Islet of Langerhans (tissue), 1 donor: ENCODE measurements at regions not wholly inside any gene's neighbourhood (a gene's known extent, or its start where the extent isn't known, plus 50 kb on each side); places are given as distances from the start of the nearest gene placed in this dataset.

Source experiments
- FAIRE-seq: peaks from one replicate; lab custom pipeline; 2011; peaks lifted over from hg19 to GRCh38; lab: Jason Lieb, UNC

DNA sequence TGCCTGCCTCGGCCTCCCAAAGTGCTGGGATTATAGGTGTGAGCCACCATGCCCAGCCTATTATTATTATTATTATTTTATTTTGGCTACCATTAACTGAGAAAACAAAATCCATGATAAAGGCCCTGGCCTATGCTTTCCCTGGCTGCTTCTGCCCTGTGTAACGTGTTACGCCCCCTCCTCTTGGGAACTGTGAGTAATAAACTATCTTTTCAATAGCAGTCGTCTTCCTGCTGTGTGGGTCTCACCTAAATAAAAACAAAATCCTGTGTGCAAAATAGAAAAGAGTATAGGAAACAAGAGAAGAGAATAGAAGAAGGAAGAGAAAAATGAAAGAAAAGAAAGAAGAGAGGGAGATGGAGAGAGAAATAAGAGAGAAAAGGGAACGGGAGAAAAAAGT is 237.0 kb downstream of the MIAT start:
- FAIRE-seq = no peak

DNA sequence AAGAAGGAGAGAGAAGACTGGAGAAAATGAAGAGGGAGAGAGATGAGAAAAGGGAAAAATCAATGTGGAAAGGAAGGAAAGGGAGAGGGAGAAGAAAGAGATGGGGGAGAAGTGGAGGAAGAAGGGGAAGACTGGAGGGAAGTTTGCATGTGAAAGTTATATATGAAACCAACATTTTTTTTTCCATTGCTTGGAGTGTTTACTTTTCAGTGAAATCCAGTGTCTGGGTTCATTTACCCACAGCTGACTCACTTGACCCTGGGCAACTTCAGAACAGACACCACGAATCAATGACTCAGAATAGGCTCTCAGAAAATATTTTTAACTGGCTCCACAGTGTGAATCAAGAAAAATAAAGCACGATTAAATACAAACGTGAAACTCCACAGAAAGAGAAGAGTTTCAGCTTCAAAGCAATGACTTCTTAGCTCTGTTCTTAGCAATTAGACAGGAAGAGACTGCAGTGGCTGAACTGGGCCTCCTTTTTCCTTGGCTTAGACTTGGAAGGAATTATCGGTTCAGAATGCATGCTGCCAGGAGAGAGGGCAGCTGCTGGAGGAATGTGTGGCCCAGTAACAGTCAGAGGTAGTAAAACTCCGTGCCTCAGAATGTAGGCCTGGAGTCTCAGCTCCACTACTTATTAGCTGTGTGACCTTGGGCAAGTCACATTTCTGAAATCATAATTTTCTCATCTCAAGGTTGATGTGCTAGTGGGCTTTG is 237.5 kb downstream of the MIAT start:
- peak; percentile 21 for FAIRE-seq

DNA sequence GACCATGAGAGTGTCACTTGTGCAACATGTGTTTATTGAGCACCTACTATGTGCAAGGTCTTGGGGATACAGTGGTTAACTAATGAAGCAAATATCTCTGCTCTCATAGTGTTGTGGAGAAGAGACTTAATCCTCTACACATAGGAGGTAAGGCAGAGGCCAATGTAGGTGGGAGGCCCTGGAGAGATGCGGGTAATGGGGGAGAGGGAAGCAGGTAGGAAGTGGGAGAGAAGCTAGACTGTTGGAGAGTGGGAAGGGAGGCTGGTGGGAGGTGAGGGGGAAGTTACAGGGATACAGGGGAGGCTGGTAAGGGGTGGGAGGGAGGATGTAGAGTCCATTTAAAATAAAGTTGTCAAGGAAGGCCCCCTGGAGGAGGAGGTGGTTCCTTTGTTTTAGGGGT is 240.0 kb downstream of the MIAT start:
- FAIRE-seq = no peak

DNA sequence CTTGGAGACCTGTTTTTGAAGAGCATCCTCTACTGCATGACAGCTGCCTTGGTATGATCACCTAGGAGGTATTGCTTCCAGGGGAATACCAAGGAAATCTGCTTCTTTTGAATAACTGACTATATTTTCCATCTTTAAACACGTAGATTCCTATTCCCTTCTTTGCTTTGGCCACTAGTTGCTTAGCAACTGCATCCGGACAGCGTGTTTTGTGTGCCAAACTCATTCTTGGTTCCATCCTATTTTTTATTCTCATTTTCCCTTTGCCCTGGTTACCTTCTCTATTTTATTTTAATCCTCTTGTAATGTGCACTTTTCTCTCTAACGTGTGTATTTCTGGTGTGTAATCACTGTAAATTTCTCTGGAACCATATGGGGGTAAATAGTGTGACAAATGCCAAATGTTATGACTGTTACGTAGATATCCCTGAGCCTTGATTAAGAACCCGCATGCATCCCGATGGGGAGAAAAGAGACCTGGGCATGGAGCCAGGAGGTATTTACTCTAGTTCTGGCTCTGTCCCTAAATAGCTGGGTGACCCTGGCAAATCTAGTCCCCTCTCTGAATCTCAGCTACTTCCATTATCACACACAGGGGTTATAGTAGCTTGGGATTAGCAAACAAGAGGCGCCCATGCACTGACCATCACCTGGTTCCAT is 241.7 kb downstream of the MIAT start:
- FAIRE-seq = no peak

DNA sequence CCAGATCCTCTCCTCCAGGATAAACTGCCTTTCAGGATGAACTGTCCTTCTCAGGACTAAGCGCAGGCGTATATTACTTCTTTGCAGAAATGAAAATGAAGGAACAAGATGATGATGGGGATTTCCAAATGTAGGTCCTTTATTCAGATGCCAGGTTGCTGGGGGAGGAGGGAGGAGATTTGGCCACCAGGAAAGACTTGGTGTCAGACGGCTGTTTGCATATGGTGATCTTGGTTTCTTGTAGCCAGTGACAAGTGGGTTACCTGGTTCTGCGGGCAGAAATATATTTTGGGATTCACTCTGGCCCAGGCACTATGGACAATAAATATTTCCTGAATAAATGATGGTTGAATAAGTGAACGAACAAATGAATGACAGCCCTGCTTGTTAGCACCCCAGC is 243.4 kb downstream of the MIAT start:
- FAIRE-seq = no peak

DNA sequence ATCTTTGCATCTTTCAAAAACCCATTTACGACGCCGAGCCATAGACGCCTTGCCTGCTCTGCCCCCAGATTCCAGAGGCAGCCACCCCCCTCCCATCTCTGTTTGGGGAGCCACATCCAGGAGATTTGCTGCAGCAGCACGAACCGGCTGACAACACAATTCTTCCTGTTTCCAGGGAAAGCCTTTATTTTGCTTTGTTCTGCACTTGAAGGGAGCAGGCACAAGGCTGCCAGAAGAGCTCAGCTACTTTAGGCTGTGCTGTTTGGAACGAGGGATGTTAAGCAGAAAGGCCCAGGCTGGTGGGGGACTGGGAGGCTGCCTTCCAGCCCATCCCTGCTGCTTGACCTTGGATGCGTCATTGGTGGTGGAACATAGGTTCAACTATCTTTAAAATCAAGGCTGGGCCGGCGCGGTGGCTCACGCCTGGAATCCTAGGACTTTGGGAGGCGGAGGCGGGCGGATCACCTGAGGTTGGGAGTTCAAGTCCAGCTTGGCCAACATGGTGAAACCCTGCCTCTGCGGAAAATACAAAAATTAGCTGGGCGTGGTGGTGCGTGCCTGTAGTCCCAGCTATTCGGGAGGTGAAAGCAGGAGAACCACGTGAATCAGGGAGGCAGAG is 243.9 kb downstream of the MIAT start:
- no peak for FAIRE-seq

DNA sequence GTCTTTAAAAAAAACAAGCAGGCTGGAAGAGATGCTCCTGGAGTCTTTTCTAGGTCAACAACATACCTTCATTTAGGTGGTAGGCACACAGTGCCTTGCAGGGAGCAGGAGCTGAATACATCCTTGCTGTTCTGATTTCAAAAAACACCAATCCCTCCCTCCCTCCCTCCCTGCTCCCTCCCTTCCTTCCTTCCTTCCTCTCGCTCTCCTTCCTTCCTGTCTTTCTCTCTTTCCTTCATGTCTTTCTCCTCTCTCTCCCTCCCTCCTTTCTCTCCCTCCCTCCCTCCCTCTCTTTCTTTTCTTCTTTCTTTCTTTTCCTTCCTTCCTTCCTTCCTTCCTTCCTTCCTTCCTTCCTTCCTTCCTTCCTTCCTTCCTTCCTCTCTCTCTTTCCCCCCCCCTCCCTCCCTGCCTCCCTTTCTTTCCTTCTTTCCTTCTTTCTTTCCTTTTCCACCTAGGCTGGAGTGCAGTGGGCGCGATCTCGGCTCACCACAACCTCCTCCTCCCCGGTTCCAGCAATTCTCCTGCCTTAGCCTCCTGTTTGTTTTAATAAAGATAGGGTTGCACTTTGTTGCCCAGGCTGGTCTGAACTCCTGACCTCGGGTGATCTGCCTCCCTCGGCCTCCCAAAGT is 245.1 kb downstream of the MIAT start:
- no peak for FAIRE-seq

DNA sequence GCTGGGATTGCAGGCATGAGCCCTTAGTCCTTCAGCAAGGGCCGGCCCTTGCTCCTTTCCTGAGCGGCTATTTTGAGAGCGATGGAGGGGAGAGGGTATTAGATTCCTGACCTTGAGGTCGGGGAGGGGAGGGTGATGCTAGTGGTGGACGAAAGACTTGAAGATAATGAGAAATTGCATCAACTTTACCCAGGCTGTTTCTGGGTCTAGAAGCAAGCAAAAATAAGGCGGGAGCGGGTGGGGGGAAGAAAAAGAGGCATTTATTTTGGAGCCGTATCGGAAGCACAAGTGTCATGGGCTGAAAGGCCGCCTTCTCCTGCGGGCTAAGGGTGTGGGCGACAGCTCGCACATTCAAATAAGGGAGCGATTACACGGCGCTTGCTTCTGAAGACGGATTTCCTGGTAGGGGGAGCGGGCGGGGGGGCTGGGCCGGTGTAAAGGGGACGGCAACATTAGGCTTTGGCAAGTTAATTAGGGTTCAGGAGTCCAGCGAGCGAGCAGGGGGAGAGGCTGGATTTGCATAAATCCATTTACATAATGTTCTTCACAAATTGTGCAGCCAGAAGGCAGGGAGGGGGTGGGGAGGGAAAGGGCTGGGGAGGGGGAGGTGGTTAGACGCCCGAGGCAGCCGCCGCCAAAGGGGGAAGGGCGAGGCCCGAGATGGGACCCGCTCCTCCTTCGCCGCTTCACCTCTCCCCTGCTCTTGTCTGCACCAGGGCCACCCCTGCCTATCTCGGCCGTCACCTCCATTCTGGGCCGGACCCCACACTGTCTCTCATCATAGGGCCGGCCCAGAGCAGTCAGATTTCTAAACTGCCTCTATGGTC is 245.9 kb downstream of the MIAT start:
- FAIRE-seq = no peak

DNA sequence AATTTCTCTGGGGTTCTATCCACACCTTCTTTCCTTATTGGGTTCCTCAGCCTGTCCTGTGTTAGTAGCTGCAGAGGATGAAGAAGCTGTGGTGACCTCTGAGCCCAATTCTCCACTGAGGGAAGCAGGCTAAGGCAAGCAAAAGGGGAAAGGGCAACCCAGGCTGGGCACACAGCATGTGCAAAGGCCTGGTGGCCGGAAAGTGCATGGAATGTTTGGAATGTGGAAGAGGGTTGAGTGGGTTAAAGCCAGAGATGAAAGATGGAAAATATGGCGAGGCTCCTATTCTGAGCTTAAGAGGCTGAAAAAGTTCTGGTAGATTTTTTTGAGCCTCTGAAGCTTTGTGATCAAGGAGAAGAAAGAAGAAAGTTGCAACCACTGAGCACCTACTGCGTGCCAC is 247.1 kb downstream of the MIAT start:
- FAIRE-seq = no peak

DNA sequence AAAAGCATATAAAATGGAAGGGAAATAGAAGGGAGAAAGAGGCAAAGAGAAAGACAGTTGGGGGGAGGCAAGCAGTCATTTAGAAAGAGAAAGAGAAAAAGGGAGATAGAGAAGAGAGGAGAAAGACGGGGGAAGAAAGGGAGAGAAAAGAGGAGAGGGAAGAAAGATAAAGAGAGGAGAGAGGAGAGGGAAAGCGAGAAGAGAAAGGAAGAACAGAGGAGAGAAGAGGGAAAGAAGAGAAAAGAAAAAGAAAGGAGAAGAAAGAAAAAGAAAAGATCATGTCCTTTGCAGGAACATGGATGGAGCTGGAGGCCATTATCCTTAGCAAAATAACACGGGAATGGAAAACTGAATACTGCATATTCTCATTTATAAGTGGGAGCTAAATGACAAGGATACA is 247.7 kb downstream of the MIAT start:
- no peak for FAIRE-seq

DNA sequence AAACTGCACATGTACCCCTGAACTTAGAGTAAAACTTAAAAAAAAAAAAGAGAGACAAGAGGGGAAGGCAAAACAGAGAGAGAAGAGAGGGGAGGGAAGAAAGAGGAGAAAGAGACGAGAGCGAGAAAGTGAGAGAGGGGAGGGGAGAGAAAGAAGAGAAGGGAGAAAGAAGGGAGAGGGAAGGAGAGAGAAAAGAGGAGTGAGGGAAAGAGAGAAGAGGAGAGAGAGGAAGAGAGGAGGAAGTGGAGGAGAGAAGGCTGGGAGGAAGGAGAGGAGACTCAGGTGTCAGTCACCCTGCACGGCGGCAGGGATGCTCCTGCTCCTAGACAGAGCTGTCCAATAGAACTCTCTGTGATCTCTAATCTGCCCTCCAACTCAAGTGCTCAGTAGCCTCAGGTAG is 248.3 kb downstream of the MIAT start:
- no peak for FAIRE-seq

DNA sequence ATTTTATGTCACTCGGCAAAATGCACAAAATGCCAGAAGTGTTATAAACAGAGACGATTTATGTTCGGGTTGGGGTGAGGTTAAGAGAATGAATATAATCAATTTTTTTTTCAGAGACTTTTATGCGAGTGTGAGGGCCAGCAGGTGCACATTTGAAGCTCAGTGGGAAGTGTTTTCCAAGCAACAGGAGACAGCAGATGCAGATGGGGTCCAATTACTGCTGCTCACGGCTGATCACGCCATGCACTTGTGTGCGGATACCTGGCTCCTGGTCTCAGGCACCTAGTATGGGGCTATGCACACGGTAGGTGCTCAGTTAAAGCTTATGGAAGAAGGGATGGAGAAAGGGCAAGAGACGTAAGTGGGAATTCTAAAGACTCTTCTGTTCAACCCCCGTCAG is 249.1 kb downstream of the MIAT start:
- FAIRE-seq = no peak

DNA sequence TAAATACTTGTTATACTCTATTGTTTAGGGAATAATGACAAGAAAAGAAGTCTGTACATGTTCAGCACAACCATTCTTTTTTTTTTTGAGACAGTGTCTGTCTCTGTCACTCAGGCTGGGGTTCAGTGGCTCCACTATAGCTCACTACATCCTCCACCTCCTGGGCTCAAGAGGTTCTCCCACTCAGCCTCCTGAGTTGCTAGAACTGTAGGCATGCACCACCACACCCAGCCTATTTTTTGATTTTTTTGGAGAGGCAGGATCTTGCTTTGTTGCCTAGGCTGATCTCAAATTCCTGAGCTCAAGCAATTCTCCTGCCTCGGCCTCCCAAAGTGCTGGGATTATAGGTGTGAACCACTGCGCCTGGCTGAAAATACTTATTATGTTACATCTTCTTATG is 250.0 kb downstream of the MIAT start:
- FAIRE-seq = no peak

DNA sequence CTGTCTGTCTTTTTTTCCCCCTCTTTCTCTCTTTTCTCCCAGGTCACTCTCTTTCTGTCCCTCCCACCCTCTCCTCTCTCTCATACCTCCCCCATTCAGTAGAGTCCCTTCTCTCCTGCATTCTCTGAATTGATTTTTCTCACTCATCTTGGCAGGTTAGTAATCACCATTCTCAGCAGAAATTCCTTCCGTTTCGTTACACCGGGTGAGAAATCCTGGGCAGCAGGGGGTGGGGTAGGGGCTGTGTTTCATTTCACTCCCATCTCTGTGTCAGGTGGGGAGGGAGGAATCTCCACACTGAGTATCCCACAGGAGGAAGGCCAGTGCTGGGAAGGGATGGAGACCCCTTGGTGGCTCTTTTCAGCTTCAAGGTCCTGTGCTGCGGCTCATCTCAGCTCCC is 253.5 kb downstream of the MIAT start:
- no peak for FAIRE-seq

DNA sequence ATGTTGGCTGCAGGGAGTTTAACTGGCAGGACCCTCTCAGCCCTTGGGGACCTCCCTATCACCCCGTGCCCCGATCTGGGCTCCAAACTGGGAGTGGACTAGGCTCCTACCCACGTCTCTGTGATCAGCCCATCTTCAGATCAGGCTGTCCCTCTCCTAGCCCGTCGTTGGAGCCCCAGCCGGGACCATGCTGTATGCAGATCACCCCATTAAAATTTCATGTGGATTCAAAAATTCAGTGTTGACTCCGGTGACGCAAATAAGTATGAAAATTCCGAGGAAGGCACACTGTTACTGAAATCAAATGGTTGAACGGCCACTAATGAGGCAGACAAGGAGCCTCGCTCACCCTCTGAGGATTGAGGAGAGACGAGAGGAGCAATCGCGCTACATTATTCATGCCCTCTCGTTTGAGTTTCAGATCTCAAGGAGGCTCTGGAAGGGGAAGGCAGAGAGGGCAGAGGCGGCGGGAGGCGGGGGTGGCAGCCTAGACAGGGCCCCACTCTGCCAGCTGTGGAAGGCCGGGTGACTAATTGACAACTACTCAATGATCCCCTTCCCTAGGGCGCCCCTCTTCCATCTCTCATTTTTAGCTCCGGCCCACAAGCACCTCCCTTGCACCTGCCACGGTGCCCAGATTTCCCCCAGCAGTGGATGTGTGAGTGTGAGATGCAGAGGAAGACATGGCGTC is 255.4 kb downstream of the MIAT start:
- FAIRE-seq = no peak

DNA sequence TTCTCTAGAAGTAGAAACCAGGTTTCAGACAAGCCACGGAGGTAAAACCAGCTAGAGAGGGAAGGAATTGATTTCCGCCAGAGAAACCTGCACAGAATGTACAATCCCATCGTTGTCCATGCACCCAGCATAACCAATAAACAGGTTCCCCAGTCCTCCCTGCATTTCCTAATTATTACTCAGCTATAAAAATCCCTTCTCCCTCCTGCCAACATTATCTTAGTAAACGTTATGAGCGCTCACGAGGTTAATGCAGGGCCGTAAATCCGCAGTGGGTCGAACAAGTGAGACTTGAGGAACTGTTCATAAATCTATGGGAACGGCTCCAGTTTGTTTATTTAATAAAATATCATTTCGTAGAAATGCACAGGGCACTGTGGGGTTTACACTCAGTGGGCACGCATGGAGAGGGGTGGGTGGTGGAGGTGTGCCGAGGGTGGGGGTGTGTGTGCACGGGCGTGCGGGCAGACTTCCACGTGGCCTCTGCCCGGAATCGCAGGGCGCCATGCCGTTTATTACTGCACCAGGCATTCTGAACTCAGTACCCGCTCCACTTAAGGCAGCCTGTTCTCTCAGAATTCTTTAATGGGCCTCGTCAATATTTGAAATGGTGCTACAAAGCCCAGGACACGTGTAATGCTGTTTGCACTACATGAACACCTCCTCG is 257.3 kb downstream of the MIAT start:
- FAIRE-seq = no peak

DNA sequence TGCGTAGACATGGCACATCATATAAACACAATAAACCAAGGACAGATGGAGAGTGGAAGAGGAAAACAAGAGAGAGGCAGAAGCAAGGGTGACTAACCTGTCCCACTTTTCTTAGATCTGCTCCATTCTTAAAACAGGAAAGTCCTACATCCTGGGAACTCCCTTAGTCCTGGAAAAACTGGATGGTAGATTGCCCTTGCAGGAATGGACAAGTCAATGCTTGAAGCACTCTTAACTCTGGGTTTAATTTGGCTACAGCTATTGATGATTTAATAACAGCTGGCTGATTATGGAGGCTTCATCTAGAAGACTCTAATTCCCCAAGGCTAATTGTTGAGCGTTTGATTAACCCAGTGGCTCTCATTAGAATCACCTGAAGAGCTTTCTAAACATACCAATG is 258.8 kb downstream of the MIAT start:
- FAIRE-seq = no peak

DNA sequence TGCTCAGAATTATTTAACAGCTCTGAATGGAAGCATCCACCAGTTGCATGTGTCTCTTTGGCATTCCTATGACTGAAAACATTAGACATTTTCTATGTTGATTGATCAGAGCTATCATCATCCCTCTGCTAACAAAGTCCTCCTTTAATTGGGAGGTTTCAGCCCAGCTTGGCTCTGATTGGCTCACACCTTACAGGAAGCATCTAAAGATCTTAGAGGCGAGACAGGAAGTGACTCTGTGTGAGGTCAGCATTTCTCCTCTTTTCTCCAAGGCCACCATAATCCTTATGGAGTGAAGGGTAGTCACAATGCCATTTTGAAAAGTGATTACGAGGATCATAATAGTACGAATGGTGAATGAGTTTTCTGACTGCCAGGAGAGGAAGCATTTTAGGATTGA is 260.8 kb downstream of the MIAT start:
- no peak for FAIRE-seq

DNA sequence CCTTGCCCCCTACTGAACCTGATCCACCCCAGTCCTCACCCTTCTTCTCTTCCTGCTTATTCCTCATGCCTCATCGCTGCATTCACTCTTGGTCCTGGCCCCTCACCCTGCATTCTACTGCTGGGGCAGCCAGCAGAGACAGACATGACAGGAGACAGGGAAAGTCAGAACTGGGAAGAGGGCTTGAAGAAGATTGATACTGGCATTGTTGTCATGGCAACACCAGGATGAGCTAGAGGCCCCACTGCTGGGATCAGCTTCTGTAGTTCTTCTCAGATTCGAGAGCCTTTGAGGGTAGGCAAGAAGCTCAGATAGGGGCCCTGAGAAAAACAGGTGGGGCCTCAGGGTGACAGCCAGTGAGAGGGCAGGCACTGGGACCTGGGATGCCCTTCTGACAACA is 264.3 kb downstream of the MIAT start:
- no peak for FAIRE-seq

DNA sequence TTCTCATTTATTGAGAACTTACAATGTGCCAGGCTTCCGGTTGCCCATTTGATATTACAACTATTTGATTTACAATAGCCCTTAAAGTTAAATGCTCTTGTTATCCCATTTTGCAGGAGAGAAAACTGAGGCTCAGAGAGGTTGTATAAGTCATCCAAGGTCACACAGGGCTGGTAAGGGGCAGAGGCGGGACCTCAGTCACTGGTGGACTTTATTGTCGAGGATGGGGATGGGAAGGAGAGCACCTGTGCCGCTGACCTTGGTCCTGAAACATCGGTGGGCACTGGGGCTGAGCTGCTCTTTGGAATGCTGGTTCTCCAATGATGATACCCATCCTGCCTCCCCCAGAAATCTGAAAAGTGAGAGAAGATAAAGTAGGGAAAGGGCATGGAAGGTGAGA is 265.4 kb downstream of the MIAT start:
- no peak for FAIRE-seq

DNA sequence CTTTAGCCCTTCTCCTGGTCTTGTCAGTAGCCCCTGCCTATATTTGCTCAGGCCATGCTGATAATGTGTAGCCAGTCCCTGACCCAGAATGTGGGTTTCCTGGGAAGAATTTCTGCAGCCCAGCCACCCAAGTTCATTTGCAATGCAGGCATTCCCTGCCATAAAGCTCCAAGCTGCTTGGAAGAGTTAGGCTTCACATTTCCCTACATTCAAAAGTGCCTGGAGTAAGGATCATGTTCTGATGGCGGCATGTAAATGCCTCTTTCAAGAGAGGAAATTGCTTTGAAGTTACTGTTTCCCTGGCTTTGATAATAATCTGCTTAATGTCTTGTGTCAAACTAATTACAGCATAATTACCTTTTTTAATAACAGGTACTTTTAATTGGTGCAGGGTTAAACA is 266.1 kb downstream of the MIAT start:
- no peak for FAIRE-seq
